ENCODE measurements at regions not wholly inside any gene's neighbourhood (a gene's known extent, or its start where the extent isn't known, plus 50 kb on each side); places are given as distances from the start of the nearest gene placed in this dataset.

DNA sequence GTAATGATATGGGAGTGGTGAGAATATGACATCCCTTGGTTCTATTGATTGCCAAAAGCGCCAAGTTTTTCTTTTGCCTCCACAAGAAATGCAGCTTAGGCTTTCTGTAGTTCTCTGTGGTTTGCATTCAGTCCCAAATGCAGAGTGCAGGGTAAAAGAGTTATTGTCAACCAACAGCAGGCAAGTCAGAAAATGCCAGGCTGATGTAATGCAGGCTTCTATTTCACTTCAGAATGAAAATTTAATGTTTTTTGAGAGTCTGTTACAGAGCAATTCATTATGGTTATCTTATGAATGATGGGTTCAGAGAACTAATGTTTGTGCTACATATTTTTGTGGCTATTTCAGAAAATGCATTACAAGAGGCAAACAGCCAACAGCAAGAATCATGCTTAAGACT is 293.5 kb downstream of the CENPW start:
- TF ChIP-seq, protein P1, sequence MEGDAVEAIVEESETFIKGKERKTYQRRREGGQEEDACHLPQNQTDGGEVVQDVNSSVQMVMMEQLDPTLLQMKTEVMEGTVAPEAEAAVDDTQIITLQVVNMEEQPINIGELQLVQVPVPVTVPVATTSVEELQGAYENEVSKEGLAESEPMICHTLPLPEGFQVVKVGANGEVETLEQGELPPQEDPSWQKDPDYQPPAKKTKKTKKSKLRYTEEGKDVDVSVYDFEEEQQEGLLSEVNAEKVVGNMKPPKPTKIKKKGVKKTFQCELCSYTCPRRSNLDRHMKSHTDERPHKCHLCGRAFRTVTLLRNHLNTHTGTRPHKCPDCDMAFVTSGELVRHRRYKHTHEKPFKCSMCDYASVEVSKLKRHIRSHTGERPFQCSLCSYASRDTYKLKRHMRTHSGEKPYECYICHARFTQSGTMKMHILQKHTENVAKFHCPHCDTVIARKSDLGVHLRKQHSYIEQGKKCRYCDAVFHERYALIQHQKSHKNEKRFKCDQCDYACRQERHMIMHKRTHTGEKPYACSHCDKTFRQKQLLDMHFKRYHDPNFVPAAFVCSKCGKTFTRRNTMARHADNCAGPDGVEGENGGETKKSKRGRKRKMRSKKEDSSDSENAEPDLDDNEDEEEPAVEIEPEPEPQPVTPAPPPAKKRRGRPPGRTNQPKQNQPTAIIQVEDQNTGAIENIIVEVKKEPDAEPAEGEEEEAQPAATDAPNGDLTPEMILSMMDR (IDR thresholded peaks at IDR 0.05; ENCODE audit: insufficient read depth, low read length, poor library complexity, severe bottlenecking) = no peak
- TF ChIP-seq EZH2phosphoT487 (conservative IDR thresholded peaks at IDR 0.05; ENCODE audit: low read length) = no peak
